ENCODE measurements at regions not wholly inside any gene's neighbourhood (a gene's known extent, or its start where the extent isn't known, plus 50 kb on each side); places are given as distances from the start of the nearest gene placed in this dataset.

- TF ChIP-seq CTCF (IDR thresholded peaks at IDR 0.05; ENCODE audit: low read depth, low read length, poor library complexity, severe bottlenecking) (no peak), EZH2phosphoT487 (IDR thresholded peaks at IDR 0.05; ENCODE audit: borderline replicate concordance, low read length) (no peak)
These were observed 572.0 kb downstream of the BCOR start for GRCh38 chrX:39525758-39526157.

All from DOHH2 (cell line).